CD4-positive, alpha-beta T cell treated with Interleukin-15 for 4 hours (primary cell): ENCODE measurements at regions not wholly inside any gene's neighbourhood (a gene's known extent, or its start where the extent isn't known, plus 50 kb on each side); places are given as distances from the start of the nearest gene placed in this dataset.

Source experiments
- DNase-seq: peaks from one replicate; pipeline ENCODE4 v3.0.0-alpha.2; 2020; ENCODE audit warnings: low spot score

DNA sequence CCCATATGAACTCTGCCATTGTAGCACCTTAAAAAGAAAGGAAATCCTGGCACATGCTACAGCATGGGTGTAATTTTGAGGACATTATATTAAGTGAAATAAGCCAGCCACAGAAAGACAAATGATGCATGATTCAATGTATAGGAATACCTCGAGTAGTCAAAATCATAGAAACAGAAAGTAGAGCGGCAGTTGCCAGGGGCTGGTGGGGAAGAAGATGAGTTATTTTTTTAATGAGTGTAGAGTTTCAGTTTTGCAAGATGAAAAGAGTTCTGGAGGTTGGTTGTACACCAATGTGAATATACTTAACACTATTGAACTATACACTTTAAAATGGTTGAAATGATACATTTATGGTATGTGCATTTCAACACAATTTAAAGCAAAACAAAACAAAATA lies 133.0 kb downstream of the ZDHHC21 start:
- no peak for DNase-seq

DNA sequence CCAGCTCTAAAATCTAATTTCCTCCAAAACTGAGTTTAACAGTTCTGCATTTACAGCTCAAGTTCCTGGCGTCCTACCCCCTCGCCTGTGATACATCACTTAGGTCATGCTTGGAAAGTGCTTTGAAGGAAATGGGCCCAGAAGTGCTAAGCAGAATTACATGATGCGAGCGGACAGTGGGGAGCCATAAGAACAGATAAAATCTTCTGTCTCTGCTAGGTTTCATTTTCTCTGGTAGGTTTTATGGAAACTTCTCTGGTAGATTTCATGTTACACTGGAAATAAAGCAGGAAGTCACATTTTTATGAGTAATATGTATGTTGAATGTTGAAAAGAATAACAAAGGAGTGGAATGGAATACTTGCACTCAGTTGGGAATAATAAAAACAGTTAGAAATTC lies 138.3 kb downstream of the ZDHHC21 start:
- no peak for DNase-seq

DNA sequence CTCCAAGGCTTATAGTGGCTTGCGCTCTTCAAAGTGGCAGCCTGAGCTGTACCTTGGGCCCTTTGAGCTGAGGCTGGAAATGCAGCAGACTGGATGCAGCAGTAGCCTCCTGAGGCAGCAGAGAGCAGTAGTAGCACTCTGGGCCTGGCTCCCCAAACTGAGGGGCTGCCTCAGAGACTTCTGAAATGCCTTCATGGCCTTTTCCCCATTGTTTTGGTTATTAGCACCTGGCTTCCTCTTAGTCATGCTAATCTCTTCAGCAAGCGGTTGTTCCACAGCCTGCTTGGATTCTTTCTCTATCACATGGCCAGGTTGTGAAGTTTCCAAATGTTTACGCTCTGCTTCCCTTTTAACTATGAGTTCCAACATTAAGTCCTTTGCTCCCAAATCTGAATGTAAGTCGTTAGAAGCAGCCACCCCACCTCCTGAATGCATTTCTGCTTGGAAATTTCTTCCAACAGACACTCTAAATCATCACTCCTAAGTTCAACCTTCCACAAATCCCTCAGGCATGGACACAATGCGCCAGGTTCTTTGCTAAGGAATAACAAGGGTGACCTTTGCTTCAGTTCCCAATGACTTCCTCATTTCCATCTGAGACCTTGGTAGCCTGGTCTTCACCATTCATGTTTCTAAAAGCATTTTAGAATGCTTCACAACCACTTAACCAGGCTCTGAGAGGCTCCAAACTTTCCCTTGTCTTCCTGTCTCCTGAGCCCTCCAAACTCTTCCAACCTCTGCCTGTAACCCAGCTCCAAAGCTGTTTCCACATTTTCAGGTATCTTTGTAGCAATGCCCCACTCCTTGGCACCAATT lies 145.8 kb downstream of the ZDHHC21 start:
- no peak for DNase-seq

DNA sequence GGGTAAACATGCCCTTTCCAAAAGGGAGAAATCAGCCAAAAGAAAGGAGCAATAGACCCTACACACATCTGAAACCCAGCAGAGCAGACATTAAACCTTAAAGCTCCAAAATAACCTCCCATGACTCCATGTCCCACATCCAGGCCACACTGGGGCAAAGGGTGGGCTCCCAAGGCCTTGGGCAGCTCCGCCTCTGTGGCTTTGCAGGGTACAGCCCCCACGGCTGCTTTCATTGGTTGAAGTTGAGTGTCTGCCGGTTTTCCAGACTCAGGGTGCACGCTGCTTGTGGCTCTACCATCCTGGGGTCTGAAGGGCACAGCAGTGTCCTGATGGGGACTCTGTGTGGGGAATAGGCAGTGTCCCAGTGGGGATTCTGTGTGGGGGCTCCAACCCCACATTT lies 146.5 kb downstream of the ZDHHC21 start:
- no peak for DNase-seq

DNA sequence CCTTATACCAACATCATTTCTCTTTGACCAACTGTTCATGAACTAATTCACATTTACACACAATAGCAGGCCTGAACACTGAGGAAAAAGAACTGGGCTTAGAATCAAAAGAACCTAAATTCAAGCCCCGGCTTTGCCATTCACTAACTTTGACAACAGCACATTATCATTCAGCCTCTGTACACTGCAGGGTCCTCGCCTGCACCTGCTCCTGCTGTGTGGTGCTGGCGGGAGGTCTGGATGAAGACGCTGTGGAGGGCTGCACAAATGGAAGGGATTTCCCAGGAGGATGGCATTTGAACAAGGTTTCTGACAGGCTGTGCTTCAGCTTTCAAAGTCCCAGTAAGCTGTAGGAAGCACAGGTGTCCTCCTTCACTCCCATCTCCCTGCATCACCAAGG lies 151.2 kb downstream of the ZDHHC21 start:
- no peak for DNase-seq

DNA sequence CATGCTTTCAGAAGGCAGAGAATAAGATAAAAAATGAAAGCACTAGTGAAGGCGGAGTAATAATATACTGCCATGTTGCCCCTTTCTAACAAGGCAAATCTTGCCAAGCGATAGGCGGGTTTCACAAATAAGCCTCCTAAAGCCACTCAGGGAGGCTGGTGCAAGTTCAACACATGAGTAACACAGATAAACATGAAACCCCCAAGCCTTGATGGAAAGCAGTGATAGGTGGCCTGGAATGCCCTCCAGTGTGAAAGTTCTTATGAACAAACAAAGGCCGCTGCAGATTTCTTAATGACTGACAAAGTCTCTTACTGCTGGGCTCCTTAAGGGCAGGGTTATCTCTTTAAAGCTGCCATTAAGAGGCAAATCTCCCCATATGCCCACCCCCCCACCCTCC lies 154.7 kb downstream of the ZDHHC21 start:
- no peak for DNase-seq

DNA sequence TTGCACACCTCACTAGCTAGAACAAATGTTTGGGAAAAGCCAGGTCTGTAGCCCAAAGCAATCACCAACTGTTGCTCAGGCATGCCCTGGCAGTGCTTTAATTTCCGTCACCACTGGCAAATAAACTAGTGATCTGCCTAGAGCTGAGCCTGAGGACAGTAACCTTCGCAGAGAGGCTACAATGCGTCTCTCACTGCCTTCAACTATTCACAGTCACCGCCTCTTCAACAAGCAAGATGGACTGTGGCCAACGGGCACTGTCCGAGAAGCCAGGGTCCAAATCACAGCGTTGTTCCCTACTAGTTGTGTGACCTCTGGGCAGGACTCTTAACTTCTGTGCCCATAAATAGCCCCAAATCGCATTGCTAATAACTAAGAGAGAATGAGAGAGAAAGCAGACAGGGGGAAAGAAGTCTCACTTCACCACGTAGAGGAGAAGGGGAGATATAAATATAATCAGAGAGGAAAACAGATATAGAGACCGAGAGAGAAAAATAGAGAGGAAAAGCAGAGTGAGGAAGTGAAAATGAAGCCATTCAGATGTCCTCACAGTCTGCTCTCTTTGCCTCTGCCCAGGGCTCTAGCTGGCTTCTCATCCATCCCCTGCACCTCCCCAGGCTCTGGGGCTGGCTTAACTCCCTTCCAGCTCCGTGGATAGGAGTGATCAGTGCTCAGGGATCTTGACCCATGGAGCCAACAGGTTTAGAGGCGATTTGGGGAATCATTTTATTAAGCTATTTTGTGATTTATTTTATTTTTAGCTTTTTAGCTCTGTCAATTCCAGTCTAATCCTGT lies 157.9 kb downstream of the ZDHHC21 start:
- no peak for DNase-seq

DNA sequence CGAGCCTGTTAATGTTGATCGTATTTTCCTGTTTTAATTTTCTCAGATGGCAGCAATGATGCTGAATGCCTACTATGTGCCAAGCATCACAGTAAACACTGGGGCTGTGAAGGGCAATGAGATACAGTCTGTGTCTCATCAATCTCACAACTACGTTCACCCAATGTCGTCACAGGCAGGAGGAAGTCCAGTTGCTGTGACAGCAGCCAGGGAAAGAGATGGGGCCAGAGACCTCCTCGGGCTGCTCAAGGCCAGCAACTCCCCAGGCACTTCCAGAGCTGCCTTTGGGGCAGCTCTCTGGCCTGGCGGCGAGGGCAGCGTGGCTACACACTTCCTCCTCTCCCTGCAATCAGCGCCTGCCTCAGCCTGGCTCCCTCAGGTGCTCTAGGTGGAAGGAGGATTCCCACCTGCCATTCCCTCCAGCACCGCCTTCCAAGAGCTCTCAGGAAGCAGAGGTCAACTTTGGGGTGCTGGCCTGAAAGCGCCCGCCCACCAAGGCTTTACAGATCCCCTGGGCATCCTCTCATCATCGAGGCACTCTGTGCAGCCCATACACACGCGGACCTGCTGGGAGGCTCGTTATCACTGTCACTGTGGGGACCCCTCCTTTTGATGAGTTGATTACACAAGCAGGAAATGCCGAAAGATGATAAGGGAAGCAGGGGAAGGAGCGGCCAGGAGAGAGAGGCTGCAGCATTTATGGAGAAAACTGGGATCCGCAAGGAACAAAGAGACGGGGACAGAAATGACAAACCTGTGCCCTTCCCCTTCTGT lies 159.2 kb downstream of the ZDHHC21 start:
- no peak for DNase-seq

DNA sequence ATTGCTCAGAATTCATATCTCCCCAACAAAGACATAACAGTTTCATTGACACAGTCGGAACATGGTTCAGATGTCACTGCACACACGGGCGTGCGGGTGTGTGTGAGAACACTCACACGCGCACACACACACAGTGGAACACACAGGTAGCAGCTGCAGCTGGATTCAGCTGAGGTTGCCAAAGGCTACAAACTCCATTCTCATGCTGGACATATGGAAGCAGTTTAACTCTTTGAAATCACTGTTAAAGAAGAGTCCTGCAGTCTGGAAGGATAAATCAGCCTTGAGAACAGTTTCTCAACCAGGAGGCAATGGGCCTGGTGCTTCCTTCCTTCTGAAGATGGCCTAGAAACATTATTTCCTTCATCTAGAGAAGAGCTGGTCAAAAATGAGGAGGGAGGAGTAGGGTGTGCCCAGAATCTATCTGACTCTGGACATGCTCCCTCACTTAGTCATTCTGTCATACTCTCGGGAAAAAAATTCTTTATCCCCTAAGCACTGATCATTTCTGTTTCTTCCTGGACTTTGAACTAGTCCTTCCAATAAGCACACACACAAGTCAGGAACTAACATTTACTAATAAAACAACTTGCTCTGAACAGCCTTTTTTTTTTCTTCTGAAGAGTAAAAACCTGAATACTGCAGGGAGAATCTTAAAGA lies 160.6 kb downstream of the ZDHHC21 start:
- DNase-seq = no peak

DNA sequence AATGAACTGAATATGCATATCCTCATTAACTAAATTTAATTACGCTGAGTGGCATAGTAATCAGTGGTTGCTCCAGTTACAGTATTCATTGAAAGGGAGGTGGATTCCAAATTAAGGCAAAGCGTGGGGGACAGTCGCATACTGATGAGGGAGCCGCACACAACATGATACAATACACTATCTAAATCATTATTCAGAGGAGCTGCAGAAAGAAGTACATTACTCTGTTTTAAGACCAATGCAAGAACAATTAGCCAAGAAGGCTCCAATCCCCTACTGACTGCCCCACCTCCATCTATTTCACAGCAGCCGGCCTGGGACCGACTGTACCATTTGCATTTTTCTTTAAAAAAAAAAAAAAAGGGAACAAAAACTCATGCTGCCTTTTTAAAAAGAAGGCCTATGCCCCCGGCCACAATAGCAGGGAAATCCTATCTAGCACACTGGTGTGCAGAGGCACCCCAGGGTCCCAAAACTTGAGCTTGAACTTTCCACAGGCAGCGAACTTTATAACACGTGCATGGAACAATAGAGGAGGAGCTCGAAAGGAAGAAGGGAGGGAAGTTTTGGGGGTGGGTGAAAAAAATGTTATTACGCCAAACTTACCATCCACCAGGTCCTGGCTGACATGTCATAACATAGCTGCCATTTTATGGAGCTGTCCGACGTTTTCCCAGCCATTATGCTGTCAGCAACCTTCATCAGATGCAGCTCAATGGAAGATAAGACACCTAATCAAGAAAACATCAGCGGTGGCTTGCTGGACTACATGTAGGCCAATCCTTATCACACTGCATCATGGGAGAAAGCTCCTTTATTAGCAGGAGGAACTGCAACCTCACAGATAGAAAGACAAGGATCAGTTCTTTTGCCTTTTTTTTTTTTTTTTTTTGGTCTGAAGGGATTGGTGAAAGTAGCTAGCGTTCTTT lies 161.6 kb downstream of the ZDHHC21 start:
- no peak for DNase-seq

DNA sequence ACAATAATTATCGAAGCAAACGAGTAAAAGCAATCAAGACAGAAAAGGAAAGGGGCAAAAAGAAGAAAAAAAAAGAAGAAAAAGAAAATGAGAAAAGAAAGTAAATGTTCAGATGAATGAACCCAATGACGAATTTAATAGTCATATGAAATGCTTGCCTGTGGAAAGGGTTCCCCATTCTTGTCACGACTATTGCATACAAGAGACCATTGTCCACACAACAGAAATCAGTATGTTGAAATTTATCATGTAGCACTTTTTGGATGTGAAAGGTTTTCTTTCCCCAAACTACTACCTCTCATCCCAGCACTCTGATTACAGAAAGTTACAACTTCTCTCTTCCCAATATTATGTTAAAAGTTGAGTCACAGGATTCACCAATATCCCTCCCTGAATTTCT lies 162.4 kb downstream of the ZDHHC21 start:
- no peak for DNase-seq

DNA sequence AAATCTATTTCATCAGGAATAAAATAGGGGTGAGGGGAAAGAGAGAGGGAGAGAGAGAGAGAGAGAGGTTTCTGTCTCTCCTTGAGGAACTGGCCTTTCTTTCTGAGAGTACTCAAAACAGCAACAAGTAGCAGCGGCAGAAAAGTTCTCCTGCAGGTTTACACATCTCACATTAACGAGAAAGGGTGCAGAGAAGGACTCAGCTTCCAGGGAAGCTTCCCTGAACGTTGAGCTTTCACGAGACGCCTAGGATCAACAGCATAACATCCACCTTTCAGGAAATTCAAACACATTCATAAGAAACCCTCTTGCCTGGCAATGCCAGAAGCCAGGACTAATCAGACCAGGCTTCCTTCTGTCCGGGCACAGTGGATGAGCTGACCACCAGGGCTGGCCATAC lies 162.9 kb downstream of the ZDHHC21 start:
- DNase-seq = no peak

DNA sequence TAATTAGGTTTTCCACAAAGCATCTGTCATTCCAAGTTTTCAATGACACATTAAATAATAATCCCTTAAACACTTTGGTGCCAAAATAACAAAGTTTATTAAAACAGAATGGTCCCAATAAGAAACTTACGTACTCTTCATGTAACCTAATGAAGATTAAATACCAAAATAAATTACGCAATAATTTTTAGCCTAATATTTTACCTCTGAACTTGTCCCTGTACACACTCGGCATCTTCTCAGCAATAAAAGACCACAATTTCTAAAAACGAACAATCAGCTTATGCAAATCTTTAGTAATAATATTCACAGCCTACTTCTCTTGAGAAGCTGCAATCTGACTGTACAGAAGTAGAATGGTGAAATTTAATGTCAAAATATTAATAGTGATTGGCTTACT lies 163.6 kb downstream of the ZDHHC21 start:
- DNase-seq = no peak

DNA sequence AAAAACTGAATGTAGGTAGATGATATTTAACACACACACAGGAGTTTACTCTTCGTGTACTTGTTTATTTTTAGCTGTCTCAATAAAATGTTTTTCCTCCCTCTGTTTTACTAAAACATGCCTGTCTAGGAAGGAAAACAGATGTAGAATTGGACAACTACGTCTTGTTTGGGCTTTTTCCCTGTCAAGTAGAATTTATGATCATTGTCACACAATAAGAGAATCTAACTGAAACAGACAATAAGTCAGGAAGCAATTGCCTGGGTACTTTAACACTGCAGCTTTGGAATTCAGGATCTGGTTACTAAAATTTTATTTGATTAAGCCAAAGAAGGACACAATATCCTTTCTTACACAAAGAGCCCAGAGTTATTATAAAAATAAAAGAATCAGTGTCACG lies 164.2 kb downstream of the ZDHHC21 start:
- no peak for DNase-seq

DNA sequence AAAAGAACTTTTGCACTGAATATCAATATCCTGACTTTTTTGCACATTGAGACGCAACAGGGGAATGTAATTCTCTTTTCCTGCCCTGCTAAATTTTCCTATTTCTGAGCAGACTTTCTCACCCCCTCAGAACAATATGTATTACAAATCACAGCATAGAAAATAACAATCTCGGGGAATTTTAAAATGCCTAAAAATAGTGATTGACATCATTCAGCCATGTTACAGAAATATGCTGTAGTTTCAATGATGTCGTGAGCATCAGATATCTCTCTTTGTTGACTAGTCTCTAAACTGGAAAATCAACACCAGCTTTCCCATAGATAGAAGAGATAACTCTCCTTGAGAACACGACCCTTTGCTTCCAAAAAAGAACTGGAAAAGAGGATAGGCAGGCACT lies 166.7 kb downstream of the ZDHHC21 start:
- no peak for DNase-seq

DNA sequence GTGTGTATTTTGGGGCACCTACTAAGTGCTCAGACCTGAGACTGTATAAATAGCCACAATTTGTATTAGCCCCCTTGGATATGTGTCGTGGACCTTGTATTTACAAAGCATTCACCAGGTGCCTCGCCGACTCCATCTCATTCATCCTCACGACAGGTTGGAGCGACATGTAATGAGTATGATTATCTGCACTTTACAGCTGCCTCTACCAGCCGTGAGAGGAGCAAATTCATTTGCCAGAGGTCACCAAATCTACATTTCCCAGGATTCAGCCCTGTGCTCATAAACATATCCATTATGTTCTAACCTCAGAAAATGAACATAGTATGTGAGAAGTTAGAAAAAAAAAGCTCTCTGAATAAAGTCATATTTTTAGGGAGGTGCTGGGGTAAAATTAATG lies 167.4 kb downstream of the ZDHHC21 start:
- DNase-seq = no peak

DNA sequence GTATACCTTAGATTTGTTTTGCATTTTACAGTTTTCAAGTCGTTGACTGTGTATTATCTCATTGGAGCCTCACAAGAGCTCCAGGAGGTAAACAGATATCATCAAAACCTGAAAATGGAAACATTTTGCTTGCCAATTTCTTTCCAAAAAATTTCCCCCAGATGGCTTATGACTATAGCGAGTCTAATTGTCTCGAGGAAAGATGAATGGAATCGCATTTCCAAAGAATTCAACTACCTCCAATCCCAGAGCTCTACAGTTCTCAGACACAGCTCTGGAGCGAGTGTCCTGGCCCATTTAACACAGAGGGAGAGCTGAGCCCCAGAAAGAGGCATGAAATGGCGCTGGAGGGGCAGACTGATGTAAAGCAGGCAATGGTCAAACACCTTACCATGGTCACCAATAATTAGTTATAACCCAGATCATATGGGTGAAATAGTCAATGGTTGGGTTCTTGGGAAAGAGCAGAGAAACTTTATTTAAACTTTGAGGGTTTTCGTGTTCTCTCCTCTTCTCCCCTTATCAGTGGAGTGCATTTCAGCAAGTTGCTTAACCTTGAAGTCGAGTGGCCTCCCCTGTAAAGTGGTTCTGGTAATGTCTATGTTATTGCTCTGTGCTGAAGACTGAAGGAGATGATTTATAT lies 168.2 kb downstream of the ZDHHC21 start:
- DNase-seq = no peak

DNA sequence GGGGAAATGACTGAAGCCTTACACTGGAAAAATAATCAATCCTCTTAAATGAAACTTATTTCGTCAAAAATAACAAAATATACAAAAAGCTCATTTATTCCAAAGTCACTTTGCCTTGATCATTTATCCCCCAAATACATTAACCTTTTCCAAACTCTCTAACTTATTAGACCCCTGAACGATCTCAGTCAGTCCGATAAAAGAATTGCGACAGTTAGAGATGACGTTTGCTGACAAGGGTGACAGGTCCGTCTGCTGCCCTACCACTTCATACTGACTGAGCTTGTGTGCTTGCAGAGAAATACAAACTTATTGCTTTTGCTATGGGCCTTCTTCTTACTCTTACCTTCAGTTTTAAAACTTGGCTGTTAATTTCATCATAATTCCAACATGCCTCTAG lies 169.7 kb downstream of the ZDHHC21 start:
- no peak for DNase-seq

DNA sequence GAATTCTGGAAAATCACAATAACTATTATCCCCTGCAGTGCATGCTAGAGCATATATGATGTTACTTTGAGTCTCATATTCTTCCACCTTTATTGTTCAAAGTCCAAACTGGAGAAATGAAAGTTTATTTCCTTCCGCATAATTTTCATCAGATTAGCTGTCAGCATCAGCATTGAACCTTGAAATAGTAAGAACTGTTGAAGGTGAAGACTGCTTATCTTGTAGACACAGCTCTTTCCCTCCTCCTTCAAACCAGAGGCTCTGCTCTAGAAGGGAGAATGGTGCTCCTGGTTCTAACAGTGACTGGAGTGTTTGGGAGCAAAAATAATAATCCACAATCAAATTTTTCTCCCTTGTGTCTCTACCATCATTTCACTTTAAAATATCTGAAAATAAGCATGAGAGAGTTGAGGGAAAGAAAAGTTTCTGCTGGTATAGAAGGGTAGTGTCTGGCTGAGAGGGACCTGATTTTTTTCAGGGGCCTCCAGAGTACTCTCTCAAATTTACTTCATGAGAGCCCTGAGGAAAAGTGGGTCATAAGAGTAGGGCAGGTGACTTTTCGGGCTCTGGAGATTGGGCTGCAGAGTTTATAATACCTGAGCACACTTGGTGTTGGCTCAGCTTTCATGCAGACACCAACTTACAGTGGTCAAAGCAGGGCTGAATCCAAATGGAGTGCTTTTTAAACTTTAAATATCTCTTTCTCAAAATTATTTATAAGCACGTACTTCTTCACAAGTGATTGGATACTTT lies 170.4 kb downstream of the ZDHHC21 start:
- DNase-seq = no peak

DNA sequence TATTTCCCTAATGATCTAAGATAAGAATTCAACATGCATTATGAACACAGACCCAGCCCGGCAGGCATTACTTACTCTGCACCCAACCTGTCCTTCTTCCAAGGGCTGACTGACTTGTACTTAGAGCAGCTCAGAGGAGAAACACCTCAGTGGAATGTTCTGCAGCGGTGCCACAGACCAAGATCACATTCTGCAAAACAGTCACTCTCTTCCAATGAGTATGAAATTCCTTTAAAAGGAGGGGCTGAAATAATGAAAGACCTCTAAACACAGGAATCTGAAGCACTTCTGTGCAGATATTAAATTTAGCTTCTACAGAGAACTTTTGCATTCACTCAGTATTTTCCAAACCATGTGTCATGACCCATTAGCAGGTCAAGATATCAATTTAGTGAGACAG lies 172.9 kb downstream of the ZDHHC21 start:
- no peak for DNase-seq
